H7 (cell line): ENCODE measurements at regions not wholly inside any gene's neighbourhood (a gene's known extent, or its start where the extent isn't known, plus 50 kb on each side); places are given as distances from the start of the nearest gene placed in this dataset.
"Not testable (repeated sequence)": the region's sequence is repeated elsewhere in the genome, so short reads cannot be mapped to it uniquely, and the experiment has no call there.

Experiments used
- DNase-seq: peaks from one replicate; pipeline ENCODE4 v3.0.0; 2012
- H3K27me3 ChIP-seq: 2 replicates; pipeline ENCODE4 v1.6.0; 2011; ENCODE audit warnings: mild to moderate bottlenecking, low read length; ENCODE audit not compliant: control insufficient read depth, insufficient read depth
- H3K36me3 ChIP-seq: replicated peaks from 2 replicates; pipeline ENCODE4 v1.5.1; 2011; ENCODE audit warnings: low read length; ENCODE audit not compliant: control insufficient read depth, insufficient read depth
- H3K4me3 ChIP-seq: 2 replicates; pipeline ENCODE4 v1.5.1; 2011; ENCODE audit warnings: low read depth, mild to moderate bottlenecking, control low read depth, low read length, moderate library complexity; ENCODE audit not compliant: insufficient read depth

- H3K27me3 ChIP-seq, H3K36me3 ChIP-seq, DNase-seq, H3K4me3 ChIP-seq: not testable (repeated sequence)
Measured at GRCh38 chr9:67394038-67394437, 401.7 kb upstream of the SPATA31A3 start.

- not testable (repeated sequence) for H3K27me3 ChIP-seq, DNase-seq, H3K4me3 ChIP-seq, H3K36me3 ChIP-seq
Measured at GRCh38 chr9:67369664-67370063, 377.3 kb upstream of the SPATA31A3 start.

- DNase-seq: not testable (repeated sequence)
Measured at GRCh38 chr9:67362325-67362724, 370.0 kb upstream of the SPATA31A3 start.

GRCh38 chr9:67353961-67354360, 361.6 kb upstream of the SPATA31A3 start:
- not testable (repeated sequence) for DNase-seq

More at GRCh38 chr9:67362325-67362724, 370.0 kb upstream of the SPATA31A3 start:
- H3K4me3 ChIP-seq, H3K27me3 ChIP-seq, H3K36me3 ChIP-seq: not testable (repeated sequence)

GRCh38 chr9:67349424-67349759, 357.0 kb upstream of the SPATA31A3 start:
- not testable (repeated sequence) for H3K27me3 ChIP-seq, DNase-seq, H3K4me3 ChIP-seq, H3K36me3 ChIP-seq

More at GRCh38 chr9:67353961-67354360, 361.6 kb upstream of the SPATA31A3 start:
- H3K36me3 ChIP-seq, H3K4me3 ChIP-seq, H3K27me3 ChIP-seq: not testable (repeated sequence)

GRCh38 chr9:67348562-67349423, 356.4 kb upstream of the SPATA31A3 start:
- not testable (repeated sequence) for H3K36me3 ChIP-seq, H3K4me3 ChIP-seq, DNase-seq, H3K27me3 ChIP-seq

- not testable (repeated sequence) for DNase-seq
Measured at GRCh38 chr9:67348094-67348493, 355.7 kb upstream of the SPATA31A3 start.

GRCh38 chr9:67339216-67339615, 346.9 kb upstream of the SPATA31A3 start:
- not testable (repeated sequence) for H3K36me3 ChIP-seq, H3K4me3 ChIP-seq, DNase-seq, H3K27me3 ChIP-seq

More at GRCh38 chr9:67348094-67348493, 355.7 kb upstream of the SPATA31A3 start:
- not testable (repeated sequence) for H3K4me3 ChIP-seq, H3K36me3 ChIP-seq, H3K27me3 ChIP-seq

GRCh38 chr9:67338201-67338600, 345.9 kb upstream of the SPATA31A3 start:
- H3K36me3 ChIP-seq, DNase-seq, H3K27me3 ChIP-seq, H3K4me3 ChIP-seq: not testable (repeated sequence)

GRCh38 chr9:67334727-67335572, 342.6 kb upstream of the SPATA31A3 start:
- H3K36me3 ChIP-seq, DNase-seq, H3K4me3 ChIP-seq, H3K27me3 ChIP-seq: not testable (repeated sequence)

- H3K27me3 ChIP-seq, DNase-seq, H3K36me3 ChIP-seq, H3K4me3 ChIP-seq: not testable (repeated sequence)
Measured at GRCh38 chr9:67331634-67332033, 339.3 kb upstream of the SPATA31A3 start.

GRCh38 chr9:67313409-67313808, 321.1 kb upstream of the SPATA31A3 start:
- H3K36me3 ChIP-seq, H3K4me3 ChIP-seq, H3K27me3 ChIP-seq, DNase-seq: not testable (repeated sequence)

- H3K36me3 ChIP-seq, DNase-seq, H3K4me3 ChIP-seq, H3K27me3 ChIP-seq: not testable (repeated sequence)
Measured at GRCh38 chr9:67312504-67312903, 320.2 kb upstream of the SPATA31A3 start.

- DNase-seq, H3K36me3 ChIP-seq, H3K4me3 ChIP-seq, H3K27me3 ChIP-seq: not testable (repeated sequence)
Measured at GRCh38 chr9:67307109-67307508, 314.8 kb upstream of the SPATA31A3 start.

GRCh38 chr9:67288797-67289196, 296.4 kb upstream of the SPATA31A3 start:
- H3K4me3 ChIP-seq, DNase-seq, H3K36me3 ChIP-seq, H3K27me3 ChIP-seq: not testable (repeated sequence)
